Panc1 (cell line): ENCODE measurements at regions not wholly inside any gene's neighbourhood (a gene's known extent, or its start where the extent isn't known, plus 50 kb on each side); places are given as distances from the start of the nearest gene placed in this dataset.
"Not testable (repeated sequence)": the region's sequence is repeated elsewhere in the genome, so short reads cannot be mapped to it uniquely, and the experiment has no call there.

Experiments used
- ATAC-seq: fragments of 200-7000 bp; cut with Tn5 transposase; 2 replicates; pipeline ENCODE4 v1.9.1; 2020; ENCODE audit warnings: mild to moderate bottlenecking, moderate library complexity
- BruUV-seq: library from RNA; stranded (reverse); fragments of 400-500 nt; replicated peaks from 2 replicates; lab custom pipeline; 2021; lab: Mats Ljungman, UMichigan
- CTCF ChIA-PET: fragments of 300-600 bp; sonication (Branson Sonifier 250); formaldehyde crosslinking; loops from one replicate; lab custom pipeline; 2022; ENCODE audit warnings: antibody characterized with exemption; lab: Charles Lee
- POLR2A ChIA-PET: fragments of 300-600 bp; sonication (Branson Sonifier 250); formaldehyde crosslinking; loops from one replicate; lab custom pipeline; 2022; ENCODE audit warnings: antibody characterized with exemption; lab: Charles Lee
- DNase-seq: peaks from one replicate; pipeline ENCODE4 v3.0.0-alpha.2; 2010; ENCODE audit warnings: low read depth, low spot score
- H3K27ac ChIP-seq: 2 replicates; pipeline ENCODE4 v1.5.1; 2011; ENCODE audit warnings: mild to moderate bottlenecking, low read length, inconsistent platforms
- H3K27me3 ChIP-seq: fragments of 200-500 bp; sonication (Bioruptor generic); 2 replicates; pipeline ENCODE4 v1.6.0; 2014; ENCODE audit warnings: low read length, inconsistent platforms; ENCODE audit not compliant: control insufficient read depth, insufficient read depth
- H3K36me3 ChIP-seq: fragments of 200-500 bp; sonication (Bioruptor generic); 2 replicates; pipeline ENCODE4 v1.5.1; 2014; ENCODE audit warnings: inconsistent platforms, mild to moderate bottlenecking, low read length, moderate library complexity; ENCODE audit not compliant: control insufficient read depth, insufficient read depth
- H3K4me1 ChIP-seq: 2 replicates; pipeline ENCODE4 v1.5.1; 2011; ENCODE audit warnings: inconsistent platforms, mild to moderate bottlenecking, low read length, moderate library complexity; ENCODE audit not compliant: control insufficient read depth, insufficient read depth
- H3K4me3 ChIP-seq, 2 experiments: 2 replicates each; pipeline ENCODE4 v1.5.1; 2011 to 2012; ENCODE audit warnings: low read depth in 2 of 2, low read length in 2 of 2, mild to moderate bottlenecking in 2 of 2, inconsistent platforms in 1 of 2, moderate library complexity in 1 of 2
- H3K9me3 ChIP-seq: fragments of 200-500 bp; sonication (Bioruptor generic); 2 replicates; pipeline ENCODE4 v1.5.1; 2014; ENCODE audit warnings: low read depth, mild to moderate bottlenecking, inconsistent platforms, low read length, moderate library complexity; ENCODE audit not compliant: control insufficient read depth, insufficient read depth
- POLR2AphosphoS5 ChIP-seq: IDR thresholded peaks from 2 replicates; pipeline ENCODE4 v1.6.1; 2012; ENCODE audit warnings: mild to moderate bottlenecking, low read depth, low read length, moderate library complexity
- SIN3A ChIP-seq: IDR thresholded peaks from 2 replicates; pipeline ENCODE4 v1.6.1; 2012; ENCODE audit warnings: low read depth, mild to moderate bottlenecking, low read length, moderate library complexity, borderline replicate concordance; ENCODE audit not compliant: insufficient read depth
- TCF7L2 ChIP-seq: IDR thresholded peaks from 2 replicates; pipeline ENCODE4 v1.6.1; 2011; ENCODE audit warnings: mild to moderate bottlenecking, low read depth, low read length, inconsistent platforms
- in situ Hi-C: cut with HindIII; loops from 2 replicates; pipeline ENCODE4 v1.10.0; 2016; ENCODE audit warnings: low sequenced_read_pairs, low pct_unique_long_range_greater_than_20kb
- intact Hi-C: fragments of 100-400 bp; cut with micrococcal nuclease; formaldehyde crosslinking; loops from one replicate; pipeline ENCODE4 v1.10.0; 2022; ENCODE audit not compliant: unreplicated experiment
- TF ChIP-seq, protein P1 (sequence below): fragments of 450-650 bp; IDR thresholded peaks from 2 replicates; pipeline ENCODE4 v1.5.1; 2017; ENCODE audit warnings: mild to moderate bottlenecking
- TF ChIP-seq, protein P2 (sequence below), 2 experiments: IDR thresholded peaks; 2 replicates each; pipeline ENCODE4 v1.6.1; 2011 to 2012; ENCODE audit warnings: low read depth in 2 of 2, control low read depth in 1 of 2, low read length in 1 of 2, mild to moderate bottlenecking in 1 of 2, moderate library complexity in 1 of 2; ENCODE audit not compliant: insufficient read depth in 1 of 2

DNA sequence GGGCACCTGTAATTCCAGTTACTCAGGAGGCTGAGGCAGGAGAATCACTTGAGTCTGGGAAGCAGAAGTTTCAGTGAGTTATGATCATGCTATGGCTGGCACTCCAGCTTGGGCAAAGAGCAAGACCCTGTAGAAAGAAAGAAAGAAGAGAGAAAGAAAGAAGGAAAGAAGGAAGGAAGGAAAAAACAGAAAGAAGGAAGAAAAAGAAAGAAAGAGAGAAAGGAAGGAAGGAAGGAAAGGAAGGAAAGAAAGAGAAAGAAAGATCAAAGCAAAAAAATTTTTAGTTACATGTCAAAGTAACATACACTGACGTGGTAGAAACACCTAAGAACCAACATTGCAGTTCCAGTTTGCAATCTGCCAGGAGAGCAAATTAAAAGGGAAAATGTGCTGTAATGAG is 73.8 kb upstream of the JCAD start:
- TF ChIP-seq, protein P1, sequence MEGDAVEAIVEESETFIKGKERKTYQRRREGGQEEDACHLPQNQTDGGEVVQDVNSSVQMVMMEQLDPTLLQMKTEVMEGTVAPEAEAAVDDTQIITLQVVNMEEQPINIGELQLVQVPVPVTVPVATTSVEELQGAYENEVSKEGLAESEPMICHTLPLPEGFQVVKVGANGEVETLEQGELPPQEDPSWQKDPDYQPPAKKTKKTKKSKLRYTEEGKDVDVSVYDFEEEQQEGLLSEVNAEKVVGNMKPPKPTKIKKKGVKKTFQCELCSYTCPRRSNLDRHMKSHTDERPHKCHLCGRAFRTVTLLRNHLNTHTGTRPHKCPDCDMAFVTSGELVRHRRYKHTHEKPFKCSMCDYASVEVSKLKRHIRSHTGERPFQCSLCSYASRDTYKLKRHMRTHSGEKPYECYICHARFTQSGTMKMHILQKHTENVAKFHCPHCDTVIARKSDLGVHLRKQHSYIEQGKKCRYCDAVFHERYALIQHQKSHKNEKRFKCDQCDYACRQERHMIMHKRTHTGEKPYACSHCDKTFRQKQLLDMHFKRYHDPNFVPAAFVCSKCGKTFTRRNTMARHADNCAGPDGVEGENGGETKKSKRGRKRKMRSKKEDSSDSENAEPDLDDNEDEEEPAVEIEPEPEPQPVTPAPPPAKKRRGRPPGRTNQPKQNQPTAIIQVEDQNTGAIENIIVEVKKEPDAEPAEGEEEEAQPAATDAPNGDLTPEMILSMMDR: no peak
- TF ChIP-seq POLR2AphosphoS5 (no peak), SIN3A (no peak)
- intact Hi-C loops (no loop called here), in situ Hi-C loops (no loop called here)
- H3K9me3 ChIP-seq: no peaks in the 10 kb centered on the region
- H3K27me3 ChIP-seq: no peaks in the 10 kb centered on the region
- H3K27ac ChIP-seq: no peak overlapping the region
- ATAC-seq: no peak
- CTCF ChIA-PET: no interaction called here
- DNase-seq: no peak
- H3K4me1 ChIP-seq: no peaks in the 10 kb centered on the region
- POLR2A ChIA-PET: no interaction called here
- H3K36me3 ChIP-seq: no peaks in the 10 kb centered on the region
- no TSS peak for BruUV-seq
- no peak overlapping the region for H3K4me3 ChIP-seq

DNA sequence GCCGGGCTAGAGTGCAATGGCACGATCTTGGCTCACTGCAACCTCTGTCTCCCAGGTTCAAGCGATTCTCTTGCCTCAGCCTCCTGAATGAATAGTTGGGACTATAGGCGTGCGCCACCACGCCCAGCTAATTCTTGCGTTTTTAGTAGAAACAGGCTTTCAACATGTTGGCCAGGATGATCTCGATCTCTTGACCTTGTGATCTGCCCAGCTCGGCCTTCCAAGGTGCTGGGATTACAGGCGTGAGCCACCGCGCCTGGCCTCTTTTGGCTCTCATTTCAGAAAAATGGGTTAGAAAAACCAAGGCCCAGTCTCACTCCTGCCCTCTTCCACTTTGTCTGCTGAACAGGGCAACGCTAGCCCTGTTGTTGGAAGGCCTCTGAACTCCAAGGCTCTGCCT is 72.0 kb upstream of the JCAD start:
- H3K36me3 ChIP-seq, CTCF ChIA-PET, ATAC-seq, H3K4me3 ChIP-seq, H3K27ac ChIP-seq, H3K4me1 ChIP-seq, H3K27me3 ChIP-seq, BruUV-seq, DNase-seq, in situ Hi-C loops, H3K9me3 ChIP-seq, intact Hi-C loops: not testable (repeated sequence)
- POLR2A ChIA-PET: interaction anchor here (0.6 kb wide), 1 partner anchor 232 kb away, joined by 8 read pairs; no protein-coding TSS in a partner anchor

DNA sequence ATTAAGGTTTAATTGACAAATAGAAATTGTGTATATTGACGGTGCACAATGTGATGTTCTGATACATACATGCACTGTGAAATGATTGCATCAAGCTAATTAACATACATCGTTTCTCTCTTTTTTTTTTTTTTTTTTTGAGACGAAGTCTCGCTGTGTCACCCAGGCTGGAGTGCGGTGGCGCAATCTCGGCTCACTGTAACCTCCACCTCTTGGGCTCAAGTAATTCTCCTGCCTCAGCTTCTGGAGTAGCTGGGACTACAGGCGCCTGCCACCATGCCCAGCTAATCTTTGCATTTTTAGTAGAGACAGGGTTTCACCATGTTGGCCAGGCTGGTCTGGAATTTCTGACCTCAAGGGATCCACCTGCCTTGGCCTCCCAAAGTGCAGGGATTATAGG is 69.9 kb upstream of the JCAD start:
- H3K27ac ChIP-seq, H3K27me3 ChIP-seq, H3K4me1 ChIP-seq, DNase-seq, BruUV-seq, POLR2A ChIA-PET, H3K36me3 ChIP-seq, ATAC-seq, intact Hi-C loops, H3K4me3 ChIP-seq, CTCF ChIA-PET, H3K9me3 ChIP-seq, in situ Hi-C loops: not testable (repeated sequence)

DNA sequence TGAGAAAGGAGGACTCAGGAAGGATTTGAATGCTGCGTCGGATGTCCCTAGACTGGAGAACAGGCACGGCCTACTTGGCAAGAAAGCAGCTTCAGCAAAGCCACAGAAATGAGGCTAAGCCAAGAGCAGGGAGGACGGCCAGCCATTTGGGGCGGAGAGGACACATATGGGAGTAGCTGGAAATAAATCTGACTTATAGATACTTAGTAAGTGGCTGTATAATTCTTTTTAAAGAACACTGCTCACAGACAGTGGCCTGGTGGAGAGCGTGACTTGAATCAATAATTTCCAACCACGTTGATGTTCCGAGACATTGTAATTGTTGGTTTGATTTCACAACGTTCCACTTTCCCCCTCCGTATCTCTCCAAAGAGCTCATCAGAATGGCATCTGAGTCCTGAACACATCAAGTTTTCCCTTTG is 67.7 kb upstream of the JCAD start:
- POLR2A ChIA-PET: no interaction called here
- DNase-seq (no peak), ATAC-seq (no peak)
- no peak overlapping the region for H3K4me3 ChIP-seq
- H3K9me3 ChIP-seq: no peaks in the 10 kb centered on the region
- H3K27ac ChIP-seq: no peak overlapping the region
- H3K36me3 ChIP-seq: no peaks in the 10 kb centered on the region
- no TSS peak for BruUV-seq
- no peaks in the 10 kb centered on the region for H3K27me3 ChIP-seq
- in situ Hi-C loops (no loop called here), intact Hi-C loops (no loop called here)
- CTCF ChIA-PET: no interaction called here
- H3K4me1 ChIP-seq: no peaks in the 10 kb centered on the region
- TF ChIP-seq SIN3A: no peak
- TF ChIP-seq POLR2AphosphoS5: no peak
- TF ChIP-seq, protein P2, sequence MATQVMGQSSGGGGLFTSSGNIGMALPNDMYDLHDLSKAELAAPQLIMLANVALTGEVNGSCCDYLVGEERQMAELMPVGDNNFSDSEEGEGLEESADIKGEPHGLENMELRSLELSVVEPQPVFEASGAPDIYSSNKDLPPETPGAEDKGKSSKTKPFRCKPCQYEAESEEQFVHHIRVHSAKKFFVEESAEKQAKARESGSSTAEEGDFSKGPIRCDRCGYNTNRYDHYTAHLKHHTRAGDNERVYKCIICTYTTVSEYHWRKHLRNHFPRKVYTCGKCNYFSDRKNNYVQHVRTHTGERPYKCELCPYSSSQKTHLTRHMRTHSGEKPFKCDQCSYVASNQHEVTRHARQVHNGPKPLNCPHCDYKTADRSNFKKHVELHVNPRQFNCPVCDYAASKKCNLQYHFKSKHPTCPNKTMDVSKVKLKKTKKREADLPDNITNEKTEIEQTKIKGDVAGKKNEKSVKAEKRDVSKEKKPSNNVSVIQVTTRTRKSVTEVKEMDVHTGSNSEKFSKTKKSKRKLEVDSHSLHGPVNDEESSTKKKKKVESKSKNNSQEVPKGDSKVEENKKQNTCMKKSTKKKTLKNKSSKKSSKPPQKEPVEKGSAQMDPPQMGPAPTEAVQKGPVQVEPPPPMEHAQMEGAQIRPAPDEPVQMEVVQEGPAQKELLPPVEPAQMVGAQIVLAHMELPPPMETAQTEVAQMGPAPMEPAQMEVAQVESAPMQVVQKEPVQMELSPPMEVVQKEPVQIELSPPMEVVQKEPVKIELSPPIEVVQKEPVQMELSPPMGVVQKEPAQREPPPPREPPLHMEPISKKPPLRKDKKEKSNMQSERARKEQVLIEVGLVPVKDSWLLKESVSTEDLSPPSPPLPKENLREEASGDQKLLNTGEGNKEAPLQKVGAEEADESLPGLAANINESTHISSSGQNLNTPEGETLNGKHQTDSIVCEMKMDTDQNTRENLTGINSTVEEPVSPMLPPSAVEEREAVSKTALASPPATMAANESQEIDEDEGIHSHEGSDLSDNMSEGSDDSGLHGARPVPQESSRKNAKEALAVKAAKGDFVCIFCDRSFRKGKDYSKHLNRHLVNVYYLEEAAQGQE (IDR thresholded peaks at IDR 0.05; ENCODE audit: insufficient read depth in 1 of 2, low read depth in 2 of 2, low read length in 1 of 2): no peak
- TF ChIP-seq, protein P1: no peak
- no peak for TF ChIP-seq TCF7L2
